Muscle layer of colon (tissue), 2 donors: ENCODE measurements at regions not wholly inside any gene's neighbourhood (a gene's known extent, or its start where the extent isn't known, plus 50 kb on each side); places are given as distances from the start of the nearest gene placed in this dataset.

Experiments
- H3K27ac ChIP-seq: one replicate; pipeline ENCODE4 v1.7.0; 2013; ENCODE audit warnings: low read depth, mild to moderate bottlenecking, low read length, moderate library complexity
- H3K27me3 ChIP-seq, 2 donors: one replicate each; pipeline ENCODE4 v1.7.0; 2013; ENCODE audit warnings: low read length in 2 of 2, mild to moderate bottlenecking in 2 of 2; ENCODE audit not compliant: insufficient read depth in 2 of 2, control insufficient read depth in 1 of 2
- H3K36me3 ChIP-seq: one replicate; pipeline ENCODE4 v1.7.0; 2013; ENCODE audit warnings: mild to moderate bottlenecking, low read length; ENCODE audit not compliant: insufficient read depth
- H3K4me1 ChIP-seq: one replicate; pipeline ENCODE4 v1.7.0; 2013; ENCODE audit warnings: mild to moderate bottlenecking, low read length; ENCODE audit not compliant: insufficient read depth
- H3K4me3 ChIP-seq, 2 donors: one replicate each; pipeline ENCODE4 v1.7.0; 2013; ENCODE audit warnings: low read length in 2 of 2, low read depth in 1 of 2, mild to moderate bottlenecking in 1 of 2, moderate library complexity in 1 of 2
- H3K9ac ChIP-seq: one replicate; pipeline ENCODE4 v1.7.0; 2013; ENCODE audit warnings: low read length
- H3K9me3 ChIP-seq: one replicate; pipeline ENCODE4 v1.7.0; 2013; ENCODE audit warnings: mild to moderate bottlenecking, low read length
- donor health status: abdominal sarcoma.
- donor health status: Adenocarcinoma of cecum.

- no peaks in the 10 kb centered on the region for H3K36me3 ChIP-seq
- H3K27me3 ChIP-seq = no peaks in the 10 kb centered on the region
- H3K9me3 ChIP-seq = no peaks in the 10 kb centered on the region
- H3K4me1 ChIP-seq = peaks cover 8% of the 10 kb centered on the region
- no peak overlapping the region for H3K4me3 ChIP-seq
- H3K27ac ChIP-seq = no peak overlapping the region
- no peak overlapping the region for H3K9ac ChIP-seq
Observed at GRCh38 chr2:180190851-180191250, 183.8 kb upstream of the CWC22 start.

- H3K4me1 ChIP-seq = peaks cover 8% of the 10 kb centered on the region
- no peak overlapping the region for H3K9ac ChIP-seq
- no peak overlapping the region for H3K4me3 ChIP-seq
- no peaks in the 10 kb centered on the region for H3K36me3 ChIP-seq
- no peaks in the 10 kb centered on the region for H3K9me3 ChIP-seq
- no peaks in the 10 kb centered on the region for H3K27me3 ChIP-seq
- no peak overlapping the region for H3K27ac ChIP-seq
Observed at GRCh38 chr2:180187611-180188010, 180.5 kb upstream of the CWC22 start.

- H3K36me3 ChIP-seq = no peaks in the 10 kb centered on the region
- no peak overlapping the region for H3K9ac ChIP-seq
- H3K27ac ChIP-seq = no peak overlapping the region
- H3K9me3 ChIP-seq = no peaks in the 10 kb centered on the region
- no peaks in the 10 kb centered on the region for H3K4me1 ChIP-seq
- H3K4me3 ChIP-seq = no peak overlapping the region
- H3K27me3 ChIP-seq = no peaks in the 10 kb centered on the region
Observed at GRCh38 chr2:180184506-180184905, 177.4 kb upstream of the CWC22 start.

GRCh38 chr2:180180511-180180910 lies 173.4 kb upstream of the CWC22 start:
- Histone ChIP-seq H3K27ac (no peak overlapping the region), H3K4me1 (no peaks in the 10 kb centered on the region), H3K36me3 (no peaks in the 10 kb centered on the region), H3K4me3 (no peak overlapping the region), H3K9me3 (no peaks in the 10 kb centered on the region), H3K9ac (no peak overlapping the region), H3K27me3 (no peaks in the 10 kb centered on the region)

- H3K4me1 ChIP-seq = no peaks in the 10 kb centered on the region
Observed at GRCh38 chr2:180177534-180177933, 170.4 kb upstream of the CWC22 start.

GRCh38 chr2:180175736-180176135 lies 168.6 kb upstream of the CWC22 start:
- no peak overlapping the region for H3K27ac ChIP-seq
- no peaks in the 10 kb centered on the region for H3K27me3 ChIP-seq
- no peaks in the 10 kb centered on the region for H3K4me1 ChIP-seq
- H3K9me3 ChIP-seq = no peaks in the 10 kb centered on the region
- no peak overlapping the region for H3K9ac ChIP-seq
- no peaks in the 10 kb centered on the region for H3K36me3 ChIP-seq
- H3K4me3 ChIP-seq = no peak overlapping the region

More at GRCh38 chr2:180177534-180177933, 170.4 kb upstream of the CWC22 start:
- Histone ChIP-seq H3K27ac (no peak overlapping the region), H3K36me3 (no peaks in the 10 kb centered on the region), H3K4me3 (no peak overlapping the region), H3K9ac (no peak overlapping the region), H3K9me3 (no peaks in the 10 kb centered on the region), H3K27me3 (no peaks in the 10 kb centered on the region)

- Histone ChIP-seq H3K27me3 (no peaks in the 10 kb centered on the region), H3K4me3 (no peak overlapping the region), H3K4me1 (no peaks in the 10 kb centered on the region), H3K27ac (no peak overlapping the region), H3K9me3 (no peaks in the 10 kb centered on the region), H3K9ac (no peak overlapping the region), H3K36me3 (no peaks in the 10 kb centered on the region)
Observed at GRCh38 chr2:180174580-180174979, 167.5 kb upstream of the CWC22 start.

- H3K9me3 ChIP-seq = no peaks in the 10 kb centered on the region
- H3K4me3 ChIP-seq = no peak overlapping the region
- H3K9ac ChIP-seq = no peak overlapping the region
- no peaks in the 10 kb centered on the region for H3K27me3 ChIP-seq
- H3K4me1 ChIP-seq = no peaks in the 10 kb centered on the region
- no peak overlapping the region for H3K27ac ChIP-seq
- no peaks in the 10 kb centered on the region for H3K36me3 ChIP-seq
Observed at GRCh38 chr2:180169474-180169873, 162.4 kb upstream of the CWC22 start.

GRCh38 chr2:180161415-180161814 lies 154.3 kb upstream of the CWC22 start:
- Histone ChIP-seq H3K9me3 (no peaks in the 10 kb centered on the region), H3K9ac (no peak overlapping the region), H3K4me3 (no peak overlapping the region), H3K27me3 (no peaks in the 10 kb centered on the region), H3K36me3 (no peaks in the 10 kb centered on the region), H3K27ac (no peak overlapping the region), H3K4me1 (no peaks in the 10 kb centered on the region)

- H3K4me3 ChIP-seq = no peak overlapping the region
- H3K4me1 ChIP-seq = no peaks in the 10 kb centered on the region
- H3K27me3 ChIP-seq = no peaks in the 10 kb centered on the region
- H3K36me3 ChIP-seq = no peaks in the 10 kb centered on the region
- no peak overlapping the region for H3K27ac ChIP-seq
- H3K9ac ChIP-seq = no peak overlapping the region
- H3K9me3 ChIP-seq = no peaks in the 10 kb centered on the region
Observed at GRCh38 chr2:180159921-180160320, 152.8 kb upstream of the CWC22 start.

- H3K36me3 ChIP-seq = no peaks in the 10 kb centered on the region
- H3K9me3 ChIP-seq = no peaks in the 10 kb centered on the region
- no peaks in the 10 kb centered on the region for H3K4me1 ChIP-seq
- no peak overlapping the region for H3K9ac ChIP-seq
- H3K27ac ChIP-seq = no peak overlapping the region
- H3K4me3 ChIP-seq = no peak overlapping the region
- no peaks in the 10 kb centered on the region for H3K27me3 ChIP-seq
Observed at GRCh38 chr2:180158961-180159360, 151.9 kb upstream of the CWC22 start.

- no peaks in the 10 kb centered on the region for H3K27me3 ChIP-seq
- H3K9ac ChIP-seq = no peak overlapping the region
- no peaks in the 10 kb centered on the region for H3K4me1 ChIP-seq
- H3K36me3 ChIP-seq = no peaks in the 10 kb centered on the region
- no peaks in the 10 kb centered on the region for H3K9me3 ChIP-seq
- no peak overlapping the region for H3K4me3 ChIP-seq
- no peak overlapping the region for H3K27ac ChIP-seq
Observed at GRCh38 chr2:180156651-180157050, 149.6 kb upstream of the CWC22 start.
